GM23338 (cell line): ENCODE measurements at regions not wholly inside any gene's neighbourhood (a gene's known extent, or its start where the extent isn't known, plus 50 kb on each side); places are given as distances from the start of the nearest gene placed in this dataset.

Source experiments
- ATAC-seq: fragments of 200-7000 bp; cut with Tn5 transposase; 3 replicates; pipeline ENCODE4 v1.9.1; 2020
- DNase-seq: peaks from one replicate; pipeline ENCODE4 v3.0.0-alpha.2; 2015; ENCODE audit warnings: low spot score
- H2AFZ ChIP-seq: fragments of 200-600 bp; sonication (generic); 2 replicates; pipeline ENCODE4 v1.8.0; 2016; ENCODE audit warnings: antibody characterized with exemption, mild to moderate bottlenecking, moderate library complexity
- H3F3A ChIP-seq: fragments of 200-600 bp; sonication (generic); replicated peaks from 2 replicates; pipeline ENCODE4 v1.8.0; 2017; ENCODE audit warnings: antibody characterized with exemption, mixed run types, low read depth
- H3K27ac ChIP-seq: fragments of 200-600 bp; sonication (generic); 2 replicates; pipeline ENCODE4 v1.6.1; 2016; ENCODE audit warnings: low read depth
- H3K27me3 ChIP-seq: fragments of 200-600 bp; sonication (generic); 2 replicates; pipeline ENCODE4 v1.8.0; 2016; ENCODE audit warnings: mild to moderate bottlenecking, mixed run types, moderate library complexity; ENCODE audit not compliant: insufficient read depth
- H3K36me3 ChIP-seq: fragments of 200-600 bp; sonication (generic); 2 replicates; pipeline ENCODE4 v1.8.0; 2016; ENCODE audit warnings: mild to moderate bottlenecking; ENCODE audit not compliant: insufficient read depth
- H3K4me1 ChIP-seq: fragments of 200-600 bp; sonication (generic); 2 replicates; pipeline ENCODE4 v1.8.0; 2016; ENCODE audit warnings: mild to moderate bottlenecking, moderate library complexity; ENCODE audit not compliant: insufficient read depth
- H3K4me2 ChIP-seq: fragments of 200-600 bp; sonication (generic); 2 replicates; pipeline ENCODE4 v1.7.1; 2017; ENCODE audit warnings: mixed run types
- H3K4me3 ChIP-seq: fragments of 200-600 bp; sonication (generic); 2 replicates; pipeline ENCODE4 v1.6.1; 2016; ENCODE audit warnings: mixed run types
- H3K79me2 ChIP-seq: fragments of 200-600 bp; sonication (generic); replicated peaks from 2 replicates; pipeline ENCODE4 v1.8.0; 2017; ENCODE audit warnings: mild to moderate bottlenecking; ENCODE audit not compliant: insufficient read depth
- H3K9me2 ChIP-seq: fragments of 200-600 bp; sonication (generic); 2 replicates; pipeline ENCODE4 v1.8.0; 2017; ENCODE audit not compliant: insufficient read depth
- H4K20me1 ChIP-seq: fragments of 200-600 bp; sonication (generic); replicated peaks from 2 replicates; pipeline ENCODE4 v1.8.0; 2017; ENCODE audit warnings: mild to moderate bottlenecking; ENCODE audit not compliant: insufficient read depth
- H3K27ac Mint-ChIP-seq: 2 replicates; pipeline ENCODE4 v1.8.0; 2020; ENCODE audit warnings: inconsistent platforms, mild to moderate bottlenecking, moderate library complexity, mixed read lengths
- H3K27me3 Mint-ChIP-seq: 3 replicates; pipeline ENCODE4 v1.8.0; 2022; ENCODE audit warnings: low read depth, mild to moderate bottlenecking, moderate library complexity, mixed read lengths, inconsistent platforms; ENCODE audit not compliant: insufficient read depth, poor library complexity
- H3K36me3 Mint-ChIP-seq: 3 replicates; pipeline ENCODE4 v1.8.0; 2021; ENCODE audit warnings: low read depth, mild to moderate bottlenecking, inconsistent platforms, moderate library complexity, mixed read lengths
- H3K4me1 Mint-ChIP-seq: 3 replicates; pipeline ENCODE4 v1.8.0; 2020; ENCODE audit warnings: mild to moderate bottlenecking, inconsistent platforms, mixed read lengths
- H3K4me3 Mint-ChIP-seq: 3 replicates; pipeline ENCODE4 v1.8.0; 2021; ENCODE audit warnings: moderate library complexity, mild to moderate bottlenecking, inconsistent platforms, mixed read lengths
- H3K9me3 Mint-ChIP-seq: 3 replicates; pipeline ENCODE4 v1.8.0; 2020; ENCODE audit warnings: moderate library complexity, mild to moderate bottlenecking, inconsistent platforms, mixed read lengths
- CREB1 ChIP-seq: fragments of 250-450 bp; sonication (Bioruptor Pico); IDR thresholded peaks from 2 replicates; pipeline ENCODE4 v1.5.0; 2020; ENCODE audit warnings: low read depth, mild to moderate bottlenecking, moderate library complexity
- EZH2 ChIP-seq: fragments of 200-600 bp; sonication (generic); IDR thresholded peaks from one replicate; pipeline ENCODE4 v1.8.0; 2017; ENCODE audit warnings: antibody characterized with exemption, mild to moderate bottlenecking, low read depth; ENCODE audit not compliant: unreplicated experiment
- EZH2phosphoT487 ChIP-seq: fragments of 200-600 bp; sonication (generic); IDR thresholded peaks from one replicate; pipeline ENCODE4 v1.8.1; 2018; ENCODE audit warnings: antibody characterized with exemption; ENCODE audit not compliant: unreplicated experiment
- JUNB ChIP-seq: IDR thresholded peaks from one replicate; pipeline ENCODE4 v1.6.1; 2016; ENCODE audit warnings: antibody characterized with exemption; ENCODE audit not compliant: unreplicated experiment
- NANOG ChIP-seq: IDR thresholded peaks from 2 replicates; pipeline ENCODE4 v1.6.1; 2016; ENCODE audit warnings: antibody characterized with exemption, borderline replicate concordance
- POLR2AphosphoS5 ChIP-seq: IDR thresholded peaks from 2 replicates; pipeline ENCODE4 v1.6.1; 2016; ENCODE audit warnings: antibody characterized with exemption, low read depth
- REST ChIP-seq: IDR thresholded peaks from one replicate; pipeline ENCODE4 v1.6.1; 2018; ENCODE audit warnings: antibody characterized with exemption; ENCODE audit not compliant: unreplicated experiment
- STAT1 ChIP-seq: IDR thresholded peaks from one replicate; pipeline ENCODE4 v1.6.1; 2016; ENCODE audit warnings: antibody characterized with exemption; ENCODE audit not compliant: unreplicated experiment
- ZNF114 ChIP-seq: fragments of 250-450 bp; sonication (Bioruptor Pico); IDR thresholded peaks from 2 replicates; pipeline ENCODE4 v1.5.0; 2020; ENCODE audit warnings: mild to moderate bottlenecking, moderate library complexity
- ZNF331 ChIP-seq: fragments of 250-450 bp; sonication (Bioruptor Pico); IDR thresholded peaks from 2 replicates; pipeline ENCODE4 v1.5.0; 2020; ENCODE audit warnings: low read depth, mild to moderate bottlenecking, moderate library complexity
- TF ChIP-seq, protein P1 (sequence below): fragments of 250-450 bp; sonication (Bioruptor Pico); IDR thresholded peaks from 2 replicates; pipeline ENCODE4 v1.5.0; 2020; ENCODE audit warnings: mild to moderate bottlenecking, moderate library complexity
- TF ChIP-seq, protein P2 (sequence below): IDR thresholded peaks from 2 replicates; pipeline ENCODE4 v1.6.1; 2016; ENCODE audit warnings: antibody characterized with exemption

- TF ChIP-seq, protein P1, sequence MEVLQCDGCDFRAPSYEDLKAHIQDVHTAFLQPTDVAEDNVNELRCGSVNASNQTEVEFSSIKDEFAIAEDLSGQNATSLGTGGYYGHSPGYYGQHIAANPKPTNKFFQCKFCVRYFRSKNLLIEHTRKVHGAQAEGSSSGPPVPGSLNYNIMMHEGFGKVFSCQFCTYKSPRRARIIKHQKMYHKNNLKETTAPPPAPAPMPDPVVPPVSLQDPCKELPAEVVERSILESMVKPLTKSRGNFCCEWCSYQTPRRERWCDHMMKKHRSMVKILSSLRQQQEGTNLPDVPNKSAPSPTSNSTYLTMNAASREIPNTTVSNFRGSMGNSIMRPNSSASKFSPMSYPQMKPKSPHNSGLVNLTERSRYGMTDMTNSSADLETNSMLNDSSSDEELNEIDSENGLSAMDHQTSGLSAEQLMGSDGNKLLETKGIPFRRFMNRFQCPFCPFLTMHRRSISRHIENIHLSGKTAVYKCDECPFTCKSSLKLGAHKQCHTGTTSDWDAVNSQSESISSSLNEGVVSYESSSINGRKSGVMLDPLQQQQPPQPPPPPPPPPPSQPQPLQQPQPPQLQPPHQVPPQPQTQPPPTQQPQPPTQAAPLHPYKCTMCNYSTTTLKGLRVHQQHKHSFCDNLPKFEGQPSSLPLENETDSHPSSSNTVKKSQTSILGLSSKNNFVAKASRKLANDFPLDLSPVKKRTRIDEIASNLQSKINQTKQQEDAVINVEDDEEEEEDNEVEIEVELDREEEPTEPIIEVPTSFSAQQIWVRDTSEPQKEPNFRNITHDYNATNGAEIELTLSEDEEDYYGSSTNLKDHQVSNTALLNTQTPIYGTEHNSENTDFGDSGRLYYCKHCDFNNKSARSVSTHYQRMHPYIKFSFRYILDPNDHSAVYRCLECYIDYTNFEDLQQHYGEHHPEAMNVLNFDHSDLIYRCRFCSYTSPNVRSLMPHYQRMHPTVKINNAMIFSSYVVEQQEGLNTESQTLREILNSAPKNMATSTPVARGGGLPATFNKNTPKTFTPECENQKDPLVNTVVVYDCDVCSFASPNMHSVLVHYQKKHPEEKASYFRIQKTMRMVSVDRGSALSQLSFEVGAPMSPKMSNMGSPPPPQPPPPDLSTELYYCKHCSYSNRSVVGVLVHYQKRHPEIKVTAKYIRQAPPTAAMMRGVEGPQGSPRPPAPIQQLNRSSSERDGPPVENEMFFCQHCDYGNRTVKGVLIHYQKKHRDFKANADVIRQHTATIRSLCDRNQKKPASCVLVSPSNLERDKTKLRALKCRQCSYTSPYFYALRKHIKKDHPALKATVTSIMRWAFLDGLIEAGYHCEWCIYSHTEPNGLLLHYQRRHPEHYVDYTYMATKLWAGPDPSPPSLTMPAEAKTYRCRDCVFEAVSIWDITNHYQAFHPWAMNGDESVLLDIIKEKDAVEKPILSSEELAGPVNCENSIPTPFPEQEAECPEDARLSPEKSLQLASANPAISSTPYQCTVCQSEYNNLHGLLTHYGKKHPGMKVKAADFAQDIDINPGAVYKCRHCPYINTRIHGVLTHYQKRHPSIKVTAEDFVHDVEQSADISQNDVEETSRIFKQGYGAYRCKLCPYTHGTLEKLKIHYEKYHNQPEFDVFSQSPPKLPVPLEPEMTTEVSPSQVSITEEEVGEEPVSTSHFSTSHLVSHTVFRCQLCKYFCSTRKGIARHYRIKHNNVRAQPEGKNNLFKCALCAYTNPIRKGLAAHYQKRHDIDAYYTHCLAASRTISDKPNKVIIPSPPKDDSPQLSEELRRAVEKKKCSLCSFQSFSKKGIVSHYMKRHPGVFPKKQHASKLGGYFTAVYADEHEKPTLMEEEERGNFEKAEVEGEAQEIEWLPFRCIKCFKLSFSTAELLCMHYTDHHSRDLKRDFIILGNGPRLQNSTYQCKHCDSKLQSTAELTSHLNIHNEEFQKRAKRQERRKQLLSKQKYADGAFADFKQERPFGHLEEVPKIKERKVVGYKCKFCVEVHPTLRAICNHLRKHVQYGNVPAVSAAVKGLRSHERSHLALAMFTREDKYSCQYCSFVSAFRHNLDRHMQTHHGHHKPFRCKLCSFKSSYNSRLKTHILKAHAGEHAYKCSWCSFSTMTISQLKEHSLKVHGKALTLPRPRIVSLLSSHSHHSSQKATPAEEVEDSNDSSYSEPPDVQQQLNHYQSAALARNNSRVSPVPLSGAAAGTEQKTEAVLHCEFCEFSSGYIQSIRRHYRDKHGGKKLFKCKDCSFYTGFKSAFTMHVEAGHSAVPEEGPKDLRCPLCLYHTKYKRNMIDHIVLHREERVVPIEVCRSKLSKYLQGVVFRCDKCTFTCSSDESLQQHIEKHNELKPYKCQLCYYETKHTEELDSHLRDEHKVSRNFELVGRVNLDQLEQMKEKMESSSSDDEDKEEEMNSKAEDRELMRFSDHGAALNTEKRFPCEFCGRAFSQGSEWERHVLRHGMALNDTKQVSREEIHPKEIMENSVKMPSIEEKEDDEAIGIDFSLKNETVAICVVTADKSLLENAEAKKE (CRISPR knock-in tag), result no peak
- TF ChIP-seq EZH2, result no peak
- no peak for TF ChIP-seq POLR2AphosphoS5
- TF ChIP-seq EZH2phosphoT487, result no peak
- no peak for TF ChIP-seq STAT1
- no peak for TF ChIP-seq NANOG
- TF ChIP-seq, protein P2, sequence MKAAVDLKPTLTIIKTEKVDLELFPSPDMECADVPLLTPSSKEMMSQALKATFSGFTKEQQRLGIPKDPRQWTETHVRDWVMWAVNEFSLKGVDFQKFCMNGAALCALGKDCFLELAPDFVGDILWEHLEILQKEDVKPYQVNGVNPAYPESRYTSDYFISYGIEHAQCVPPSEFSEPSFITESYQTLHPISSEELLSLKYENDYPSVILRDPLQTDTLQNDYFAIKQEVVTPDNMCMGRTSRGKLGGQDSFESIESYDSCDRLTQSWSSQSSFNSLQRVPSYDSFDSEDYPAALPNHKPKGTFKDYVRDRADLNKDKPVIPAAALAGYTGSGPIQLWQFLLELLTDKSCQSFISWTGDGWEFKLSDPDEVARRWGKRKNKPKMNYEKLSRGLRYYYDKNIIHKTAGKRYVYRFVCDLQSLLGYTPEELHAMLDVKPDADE, result no peak
- no peak for TF ChIP-seq JUNB
- no peak for TF ChIP-seq ZNF114 (CRISPR knock-in tag)
These were observed 205.2 kb downstream of the KLF6 start (continued) for GRCh38 chr10:3579845-3580244.

- H3K9me3 Mint-ChIP-seq, result no peaks in the 10 kb centered on the region
- no peaks in the 10 kb centered on the region for H4K20me1 ChIP-seq
- H3K9me2 ChIP-seq, result no peaks in the 10 kb centered on the region
- H3K4me1 ChIP-seq, result peaks cover 9% of the 10 kb centered on the region; the same call in 1 of the 2 replicates
- no peaks in the 10 kb centered on the region for H3K27me3 ChIP-seq
- H3K36me3 ChIP-seq, result no peaks in the 10 kb centered on the region
- H2AFZ ChIP-seq, result no peak overlapping the region
- H3K27ac ChIP-seq, result no peak overlapping the region
- H3K27ac Mint-ChIP-seq, result no peak overlapping the region
- no peak overlapping the region for H3K4me2 ChIP-seq
- no peak for ATAC-seq
- H3K4me3 ChIP-seq, result no peak overlapping the region
- DNase-seq, result no peak
- H3F3A ChIP-seq, result no peaks in the 10 kb centered on the region
- no peaks in the 10 kb centered on the region for H3K27me3 Mint-ChIP-seq
- H3K4me1 Mint-ChIP-seq, result peaks cover 21% of the 10 kb centered on the region
- H3K36me3 Mint-ChIP-seq, result no peaks in the 10 kb centered on the region
- no peaks in the 10 kb centered on the region for H3K79me2 ChIP-seq
- no peak overlapping the region for H3K4me3 Mint-ChIP-seq
- TF ChIP-seq STAT1 (no peak), JUNB (no peak), REST (no peak), CREB1 (CRISPR knock-in tag) (no peak), ZNF331 (CRISPR knock-in tag) (no peak), EZH2 (no peak), ZNF114 (CRISPR knock-in tag) (no peak), POLR2AphosphoS5 (no peak), NANOG (no peak)
- TF ChIP-seq, protein P2, result no peak
These were observed 206.3 kb downstream of the KLF6 start for GRCh38 chr10:3578682-3579081.
